ENCODE measurements at regions not wholly inside any gene's neighbourhood (a gene's known extent, or its start where the extent isn't known, plus 50 kb on each side); places are given as distances from the start of the nearest gene placed in this dataset.
A peak's percentile ranks its signal among the peaks of the same experiment; 100 is the strongest.

DNA sequence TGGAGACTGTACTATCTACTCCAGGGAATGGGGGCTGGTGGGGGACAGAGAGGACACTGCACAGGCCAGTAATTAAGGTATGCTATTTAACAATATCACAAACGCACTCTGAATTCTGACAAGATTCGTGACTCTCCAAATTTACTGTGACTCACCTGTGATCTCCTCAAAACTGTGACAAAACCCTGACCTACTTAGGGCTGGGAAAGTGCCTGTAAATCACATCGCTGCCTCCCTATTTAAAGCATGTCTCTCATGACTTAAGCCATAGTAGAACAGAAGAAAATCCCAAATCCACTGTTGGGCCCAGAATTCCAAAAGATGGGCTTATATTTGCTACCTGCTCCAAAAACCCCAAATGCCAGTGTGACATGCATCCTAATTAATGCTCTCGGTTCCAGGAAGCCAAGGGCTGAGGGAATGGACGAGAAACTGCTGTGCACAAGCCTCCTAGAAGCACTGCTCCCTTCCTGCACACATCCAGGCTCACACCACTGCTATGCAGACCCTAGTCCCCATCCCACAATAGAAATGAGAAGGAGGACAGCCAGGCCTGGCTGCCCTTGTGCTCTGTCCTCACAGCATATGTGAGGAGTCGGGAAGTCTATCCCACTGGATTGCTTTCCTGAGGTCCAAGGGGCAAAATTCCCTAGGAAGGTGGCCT lies 187.7 kb upstream of the CHRNA7 start:
- DNase-seq: no peak

DNA sequence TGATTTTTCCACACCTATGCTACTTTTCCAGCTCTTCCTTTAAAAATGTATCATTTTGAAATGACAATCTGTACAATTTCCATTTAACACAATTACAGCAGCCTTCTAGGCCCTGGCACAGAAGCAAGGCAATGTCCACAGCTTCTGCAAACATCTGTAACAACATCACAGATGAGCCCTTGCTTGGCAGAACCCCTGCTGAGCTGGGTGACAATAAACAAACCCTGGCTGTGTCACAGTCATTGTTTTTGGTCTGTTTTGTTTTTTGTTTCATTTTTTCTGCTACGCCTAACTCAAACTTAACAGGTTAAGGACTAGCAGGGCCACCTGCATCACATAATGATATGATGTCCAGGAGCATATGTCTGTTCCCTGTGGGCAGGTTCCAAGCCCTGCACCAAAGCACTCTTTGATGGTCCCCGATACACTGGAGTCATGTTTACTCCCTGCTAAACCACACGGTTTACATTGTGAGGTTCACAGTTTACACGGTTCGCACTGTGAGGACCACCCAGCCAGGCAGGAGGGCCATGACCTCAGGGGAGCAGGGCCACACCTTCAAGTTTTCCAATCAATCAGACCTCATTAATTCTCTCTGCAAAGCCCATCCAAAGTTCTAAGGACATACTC lies 186.8 kb upstream of the CHRNA7 start:
- DNase-seq: no peak

DNA sequence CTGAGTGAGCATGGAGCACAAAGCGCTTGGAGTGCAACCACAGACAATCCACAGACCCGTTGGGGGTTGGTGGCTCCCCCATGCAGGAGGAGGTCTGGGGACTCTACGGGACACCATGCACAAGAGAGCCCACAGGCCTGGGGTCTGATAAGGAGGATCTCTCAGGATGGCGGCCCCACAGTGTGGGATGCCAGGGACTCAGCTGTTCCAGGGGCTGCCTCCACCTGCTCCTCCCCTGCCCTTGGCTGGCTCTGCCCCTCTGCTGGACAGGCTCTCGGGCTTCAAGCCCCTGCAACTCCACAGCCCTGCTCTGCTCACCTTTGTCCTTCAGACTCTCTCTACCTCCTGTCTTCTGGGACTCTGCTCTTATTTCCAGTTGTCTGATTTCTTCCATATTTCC lies 184.5 kb upstream of the CHRNA7 start:
- no peak for DNase-seq

DNA sequence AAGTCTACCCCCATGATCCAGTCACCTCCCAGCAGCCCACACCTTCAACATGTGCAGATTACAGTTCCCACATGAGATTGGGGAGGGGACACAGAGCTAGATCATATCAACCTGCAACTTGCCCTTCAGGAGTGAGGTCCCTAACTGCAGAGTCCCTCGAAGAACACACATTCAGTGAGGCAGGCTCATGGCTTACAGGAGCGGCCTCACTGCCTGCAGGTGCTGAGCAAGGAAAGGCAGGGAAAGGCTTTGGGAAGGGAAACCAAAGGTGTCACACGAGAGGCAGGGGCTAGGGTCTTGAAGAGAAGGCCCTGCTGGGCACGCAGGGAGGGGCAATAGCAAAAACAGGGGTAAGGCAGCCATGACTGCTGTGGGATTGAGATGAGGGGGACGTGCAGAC lies 182.4 kb upstream of the CHRNA7 start:
- DNase-seq: no peak

DNA sequence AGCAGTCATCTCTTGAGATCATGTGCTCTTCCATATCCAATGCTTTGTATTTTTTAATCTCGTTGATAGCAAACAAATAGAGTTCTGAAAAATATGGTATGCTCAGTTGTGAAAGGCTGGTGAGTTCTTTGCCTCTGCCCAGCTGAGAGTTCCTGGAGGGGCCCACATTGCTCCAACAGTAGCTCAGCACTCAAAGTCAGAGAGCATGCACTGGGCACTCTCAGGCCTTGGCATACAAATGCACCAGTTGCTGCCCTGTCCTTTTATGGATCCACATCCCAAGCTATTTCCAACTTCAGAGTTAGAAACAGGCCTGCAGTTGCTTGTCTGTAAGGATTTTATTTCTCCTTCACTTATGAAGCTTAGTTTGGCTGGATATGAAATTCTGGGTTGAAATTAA lies 181.7 kb upstream of the CHRNA7 start:
- no peak for DNase-seq

DNA sequence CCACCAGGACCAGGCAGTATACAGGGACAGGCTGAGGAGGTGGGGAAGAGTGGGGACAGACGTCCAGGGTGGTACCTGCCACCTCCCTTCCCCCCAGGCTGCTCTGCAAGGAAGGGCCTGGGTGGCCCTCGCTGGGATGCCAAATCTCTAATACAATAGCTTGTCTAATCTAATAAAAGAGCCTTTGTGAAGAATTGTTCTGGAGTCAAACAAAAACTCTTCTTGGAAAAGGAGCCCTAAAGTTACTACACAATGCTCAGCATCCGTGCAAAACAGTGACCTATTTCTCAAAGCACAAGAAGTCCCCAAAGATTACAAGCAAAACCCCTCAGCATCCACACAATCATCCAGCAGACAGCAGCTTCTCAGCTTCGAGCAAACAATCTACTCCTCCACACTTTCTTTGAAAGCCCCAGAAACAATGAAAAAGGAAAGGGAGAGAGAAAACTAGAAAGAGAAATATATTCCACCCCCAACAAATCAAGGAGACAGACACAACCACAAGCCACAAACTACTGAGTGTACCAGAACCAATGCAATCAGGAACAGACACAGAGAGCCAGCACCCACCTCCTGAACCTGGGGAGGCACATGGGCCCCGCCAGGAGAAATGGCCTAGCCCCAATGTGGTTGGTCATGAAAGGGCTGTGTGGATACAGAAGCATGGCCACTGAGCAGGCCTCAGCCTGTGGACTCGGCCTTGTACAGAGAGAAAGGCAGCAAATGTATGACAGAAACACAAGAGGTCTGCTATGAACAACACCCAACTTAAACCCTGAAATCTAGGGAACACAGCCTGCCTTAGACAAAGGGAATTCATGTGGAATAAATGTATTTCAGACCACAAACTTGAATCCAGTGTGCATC lies 177.1 kb upstream of the CHRNA7 start:
- DNase-seq: no peak

DNA sequence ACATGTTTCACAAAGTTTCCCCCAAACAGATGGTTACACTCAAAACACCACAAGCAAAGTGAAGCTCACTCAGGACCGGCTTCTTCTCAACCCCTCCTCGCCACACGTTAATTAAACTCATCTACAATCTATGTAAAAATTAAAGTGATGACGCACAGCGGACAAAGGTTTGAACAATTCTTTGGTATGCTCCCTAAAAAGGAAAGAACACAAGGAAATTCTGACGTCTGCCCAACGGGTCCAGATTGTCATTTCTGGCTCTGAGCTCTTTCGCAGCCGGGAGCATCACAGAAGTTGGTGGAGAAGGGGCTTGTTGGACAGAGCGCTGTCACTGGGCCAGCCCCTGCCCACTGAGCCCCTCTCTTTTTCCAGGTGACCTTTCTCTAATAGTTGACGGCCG lies 173.7 kb upstream of the CHRNA7 start:
- no peak for DNase-seq

DNA sequence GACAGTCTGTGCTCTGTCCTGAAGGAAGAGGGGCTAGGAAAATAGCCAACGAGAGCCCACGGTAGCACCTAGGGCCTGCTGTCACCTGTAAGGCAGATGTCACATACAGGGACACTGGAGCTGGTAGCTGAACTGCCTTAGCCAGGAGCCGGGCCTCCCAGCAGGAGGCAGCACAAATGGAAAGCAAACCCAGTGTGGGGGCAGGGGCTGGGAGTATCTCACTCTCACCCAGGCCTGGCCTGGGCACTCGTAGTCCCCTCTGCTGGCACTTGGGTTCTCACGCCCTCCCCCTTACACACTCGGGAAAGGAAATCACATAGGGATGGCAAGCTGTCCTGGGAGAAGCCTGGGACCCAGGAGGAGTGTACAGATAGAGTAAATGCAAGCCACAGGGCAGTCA lies 173.1 kb upstream of the CHRNA7 start:
- no peak for DNase-seq

DNA sequence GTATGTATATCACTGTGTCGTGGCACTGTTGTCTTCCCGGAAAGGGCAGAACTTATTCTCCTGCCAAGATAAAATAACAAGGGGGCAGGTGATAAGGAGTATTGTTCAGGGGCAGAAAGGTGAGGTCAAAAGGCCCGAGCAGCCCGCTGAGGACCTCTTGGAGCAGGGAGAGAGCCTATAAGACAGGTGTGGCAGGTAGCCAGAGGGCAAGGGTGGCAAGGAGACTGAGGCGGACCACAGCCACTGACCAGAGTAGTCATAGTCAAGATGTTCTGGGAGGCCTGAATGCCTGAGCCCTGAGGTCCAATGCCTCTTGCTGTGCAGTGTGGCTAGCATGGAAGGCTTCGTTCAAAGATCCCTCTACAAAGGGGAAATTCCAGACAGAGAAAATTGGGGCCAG lies 172.3 kb upstream of the CHRNA7 start:
- DNase-seq: no peak

DNA sequence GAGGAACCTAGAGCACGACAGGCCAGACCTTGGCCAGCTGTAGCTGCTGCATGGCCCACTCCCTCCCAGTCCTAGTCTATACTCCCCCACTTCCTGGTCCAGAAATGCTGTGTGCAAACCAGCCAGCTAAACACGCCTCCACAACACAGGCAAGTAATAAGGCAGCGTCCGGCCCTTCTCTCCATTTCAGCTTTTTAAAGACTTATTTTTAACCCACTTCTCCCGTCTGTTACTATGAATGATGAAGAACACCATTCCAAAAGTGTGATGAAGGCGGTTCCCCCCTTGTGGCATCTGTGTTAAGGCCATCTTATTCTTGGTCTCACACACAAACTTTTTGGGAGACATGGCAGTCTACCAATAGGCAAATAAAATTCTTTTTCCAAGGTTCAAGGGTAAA lies 164.1 kb upstream of the CHRNA7 start:
- no peak for DNase-seq

DNA sequence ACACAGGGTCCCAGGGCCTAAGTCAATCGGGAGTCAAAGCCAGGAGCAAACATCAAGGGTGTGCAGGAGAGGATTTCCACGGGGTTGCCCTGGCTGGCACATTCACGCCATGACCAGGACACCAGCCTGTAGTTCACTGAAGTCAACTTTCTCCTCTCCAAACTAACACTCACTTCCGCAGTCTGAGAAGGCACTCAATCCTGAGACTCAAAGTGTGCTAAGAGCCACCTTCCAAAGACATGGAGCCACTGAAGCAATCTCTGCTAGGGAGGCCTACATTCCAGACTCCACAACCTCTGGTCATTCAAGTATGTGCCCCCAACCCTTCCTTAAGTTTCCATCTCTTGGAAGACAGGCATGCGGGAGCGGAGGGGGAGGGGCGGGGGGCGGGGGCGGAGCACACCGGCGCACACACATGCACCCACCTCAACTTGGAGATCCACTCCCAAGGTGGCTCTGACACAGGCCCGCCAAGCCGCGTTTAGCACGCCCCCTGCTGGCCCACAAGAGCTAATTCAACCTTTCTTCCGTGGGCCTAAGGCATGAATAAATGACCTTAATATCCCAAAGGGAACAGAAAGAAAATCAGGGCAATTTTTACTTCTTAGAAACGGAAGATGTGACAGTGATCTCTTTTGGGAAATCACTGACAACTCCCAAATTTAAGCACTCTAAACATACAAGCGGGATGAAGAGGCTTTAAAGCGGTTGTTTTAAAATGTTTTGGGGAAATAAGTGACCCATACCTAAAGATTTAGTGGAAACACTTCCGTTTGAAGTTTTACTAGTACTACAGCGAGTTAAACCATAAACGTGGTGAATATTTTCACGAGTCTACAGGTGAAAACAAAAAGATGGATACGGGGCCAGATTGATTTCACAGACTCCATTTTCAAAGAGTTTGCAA lies 162.5 kb upstream of the CHRNA7 start:
- DNase-seq: no peak

DNA sequence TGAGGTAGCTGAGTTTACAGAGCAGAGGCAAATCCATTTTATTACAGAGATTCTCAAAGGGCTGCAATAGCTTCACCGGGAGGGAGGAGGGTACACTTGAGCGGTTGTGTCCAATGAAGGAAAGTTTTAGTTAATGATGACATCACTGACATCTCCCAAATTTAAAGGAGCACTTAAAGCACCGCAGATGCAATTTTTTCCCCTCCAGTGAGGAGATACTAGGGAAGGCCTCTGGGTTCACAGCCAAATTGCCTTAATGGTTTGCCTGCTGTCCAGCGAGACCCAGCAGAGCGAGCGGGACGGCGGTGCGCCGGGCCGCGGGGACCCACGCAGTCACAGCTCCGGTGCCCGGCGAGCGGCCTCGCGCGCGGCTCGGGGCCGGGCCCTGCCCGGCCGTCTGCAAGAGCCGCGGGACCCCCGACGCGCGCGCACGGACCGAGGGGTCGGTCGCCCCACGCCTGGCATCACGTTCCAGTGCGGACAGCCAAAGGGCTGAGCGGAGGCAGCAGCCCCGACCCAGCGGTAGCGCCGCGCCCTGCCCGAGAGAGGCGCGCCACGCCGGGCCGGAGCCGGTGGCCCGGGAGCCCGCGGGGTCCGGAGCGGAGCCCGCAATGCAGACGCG lies 160.5 kb upstream of the CHRNA7 start:
- no peak for DNase-seq

DNA sequence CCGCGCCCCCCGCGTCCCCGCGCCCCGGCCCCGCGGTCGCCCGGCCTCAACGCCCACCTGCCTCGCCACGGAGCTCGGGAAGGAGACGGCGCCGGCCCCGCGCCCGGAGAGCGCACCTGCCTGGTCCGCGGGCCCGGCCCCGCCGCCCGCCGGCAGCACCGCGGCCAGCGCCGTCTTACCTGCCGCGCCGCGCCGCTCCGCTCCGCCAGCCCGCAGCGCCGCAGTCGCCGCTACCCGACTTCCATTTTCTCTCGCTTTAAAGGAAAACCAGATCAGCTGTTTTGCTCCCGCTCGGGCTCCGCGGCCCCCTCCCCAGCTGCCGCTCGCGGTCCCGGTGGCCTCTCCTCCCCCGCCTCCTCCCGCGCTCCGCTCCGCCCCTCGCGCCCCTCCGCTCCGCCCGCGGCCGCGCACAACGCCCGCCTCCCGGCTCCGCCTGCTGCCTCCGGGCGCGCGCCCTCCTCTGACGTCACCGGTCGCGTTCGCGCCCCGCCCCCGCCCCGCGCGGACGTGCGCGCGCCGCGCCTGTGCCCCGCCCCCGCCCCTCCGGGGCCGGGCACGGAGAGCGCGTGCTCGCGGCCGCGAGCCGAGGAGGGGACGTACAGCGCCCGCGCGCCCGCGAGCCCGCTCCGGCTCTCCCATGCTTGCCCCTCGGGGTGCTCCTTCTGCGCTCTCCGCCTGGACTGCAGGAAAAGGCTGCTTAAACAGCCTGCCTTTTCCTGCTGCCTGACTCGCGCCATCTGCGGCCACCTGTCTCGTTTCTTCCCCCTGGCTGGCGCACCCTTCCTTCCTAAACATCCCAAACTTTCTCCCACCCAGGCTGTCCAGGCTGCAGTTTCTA lies 159.8 kb upstream of the CHRNA7 start, which contains the start of gene OTUD7A:
Gene OTUD7A (minus strand): TSS at position 346 of the 838 bp plus-strand sequence.
- DNase-seq: peak; percentile 51

DNA sequence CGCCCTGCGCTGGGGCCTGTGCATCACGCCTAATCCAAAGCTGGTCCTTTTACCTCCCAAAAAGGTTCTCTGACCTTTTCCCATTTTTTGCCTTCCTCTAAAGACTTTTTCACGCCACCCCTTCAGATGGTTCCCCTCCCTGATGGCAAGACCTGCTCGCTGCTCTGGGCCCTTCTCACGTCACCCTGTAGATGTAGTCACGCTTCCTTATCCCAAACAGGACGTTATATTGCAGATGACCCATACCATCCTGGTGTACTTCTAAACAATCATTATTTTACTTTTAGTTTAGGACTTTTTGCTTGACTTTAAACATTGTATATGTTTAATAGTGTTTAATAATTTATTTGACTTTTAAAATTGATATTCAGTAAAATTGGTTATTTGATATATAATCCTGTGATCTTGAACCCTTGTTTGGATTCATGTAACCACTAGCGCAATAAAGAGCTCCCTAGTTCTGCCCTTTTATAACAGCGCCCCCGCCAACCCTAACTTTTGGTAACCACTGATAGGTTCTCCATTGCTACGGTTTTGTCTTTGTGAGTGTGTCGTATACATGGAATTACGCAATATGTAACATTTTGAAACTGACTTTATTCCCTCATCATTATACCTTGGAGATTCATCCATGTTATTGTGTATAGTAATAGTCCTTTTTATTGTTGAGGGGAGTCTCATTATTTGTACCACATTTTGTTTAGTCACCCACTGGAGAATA lies 159.0 kb upstream of the CHRNA7 start:
- DNase-seq: no peak

DNA sequence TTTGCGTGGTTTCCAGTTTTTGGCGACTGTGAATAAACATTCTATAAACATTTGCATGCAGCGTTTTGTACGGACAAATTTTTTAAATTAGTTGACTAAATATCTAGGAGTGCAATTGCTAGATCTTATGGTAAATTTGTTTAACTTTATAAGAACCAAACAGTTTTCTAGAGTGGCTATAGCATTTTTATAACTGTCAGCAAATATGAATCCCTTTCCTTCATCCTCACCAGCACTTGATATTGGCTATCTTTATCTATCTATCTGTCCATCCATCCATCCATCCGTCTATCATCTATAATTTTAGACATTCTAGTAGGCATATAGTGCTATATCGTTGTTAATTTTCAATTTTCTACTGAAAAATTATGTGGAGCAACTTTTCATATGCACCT lies 158.4 kb upstream of the CHRNA7 start:
- no peak for DNase-seq

DNA sequence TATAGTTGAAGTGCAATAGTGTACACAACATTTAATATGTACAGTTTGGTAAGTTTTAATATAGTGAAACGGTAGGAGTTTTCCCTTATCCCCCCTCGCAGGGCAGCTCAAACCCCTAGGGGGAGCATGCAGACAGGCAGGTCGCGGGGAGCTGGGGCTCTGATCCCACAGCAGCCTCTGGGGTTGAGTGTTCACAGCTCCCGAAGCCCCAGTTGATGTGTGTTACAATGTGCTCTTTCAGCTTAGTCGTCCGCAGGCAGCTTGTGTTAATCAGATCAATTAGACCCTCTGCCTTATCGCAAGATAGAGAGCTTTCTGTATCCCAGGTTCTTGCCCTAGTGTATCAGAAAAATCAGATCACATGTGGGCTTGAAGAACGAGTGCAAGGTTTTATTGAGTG lies 143.1 kb upstream of the CHRNA7 start:
- DNase-seq: no peak

DNA sequence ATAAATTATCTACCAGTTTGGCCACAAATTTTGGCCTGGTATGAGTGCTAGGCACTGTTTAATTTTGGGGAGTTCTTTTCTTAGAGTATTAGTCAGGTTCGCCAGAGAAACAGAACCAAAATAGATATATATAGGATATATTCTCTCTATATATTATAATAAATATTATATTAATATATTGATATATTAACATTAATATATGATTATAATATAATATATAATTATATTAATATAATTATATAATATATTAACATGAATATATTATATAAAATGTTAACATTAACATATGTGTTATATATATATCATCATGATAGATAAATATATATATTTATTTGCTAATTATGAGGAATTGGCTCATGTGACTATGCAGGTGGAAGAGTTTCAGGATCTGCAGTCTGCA lies 137.8 kb upstream of the CHRNA7 start:
- no peak for DNase-seq

DNA sequence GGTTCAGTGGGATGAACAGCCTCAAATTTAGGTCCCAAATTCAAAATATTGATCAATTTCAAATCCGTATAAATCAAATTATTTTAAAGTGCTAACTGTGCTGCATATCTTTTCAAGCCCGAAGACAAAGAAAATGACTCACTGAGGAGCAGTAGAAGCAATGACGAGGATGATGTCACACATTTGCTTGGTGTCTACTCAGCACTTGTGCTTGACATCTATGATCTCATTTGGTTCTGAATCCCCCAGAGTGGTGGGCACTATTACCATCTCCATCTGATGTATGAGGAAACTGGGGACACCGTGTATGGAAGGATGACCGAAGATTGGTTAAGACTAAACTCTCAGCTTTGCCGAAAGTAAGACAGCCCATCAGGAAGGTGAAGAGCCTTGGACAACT lies 136.5 kb upstream of the CHRNA7 start:
- no peak for DNase-seq

DNA sequence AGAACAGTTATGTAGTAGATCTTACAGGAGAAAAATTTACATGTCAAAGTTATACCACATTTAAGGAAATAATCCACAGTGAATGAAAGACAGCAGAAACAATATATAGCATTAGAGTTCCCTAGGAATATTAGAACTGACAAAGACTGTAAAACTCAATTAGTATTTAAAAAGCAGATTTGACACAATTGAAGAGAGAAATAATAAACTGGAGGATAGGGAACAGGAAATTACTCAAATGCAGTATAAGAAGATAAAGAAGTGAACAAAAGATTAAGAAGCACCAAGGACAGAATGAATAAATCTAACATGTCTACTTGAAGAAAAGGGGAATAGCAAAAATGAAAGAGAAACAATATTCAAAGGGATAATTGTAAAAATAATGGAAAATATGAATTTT lies 132.6 kb upstream of the CHRNA7 start:
- no peak for DNase-seq

DNA sequence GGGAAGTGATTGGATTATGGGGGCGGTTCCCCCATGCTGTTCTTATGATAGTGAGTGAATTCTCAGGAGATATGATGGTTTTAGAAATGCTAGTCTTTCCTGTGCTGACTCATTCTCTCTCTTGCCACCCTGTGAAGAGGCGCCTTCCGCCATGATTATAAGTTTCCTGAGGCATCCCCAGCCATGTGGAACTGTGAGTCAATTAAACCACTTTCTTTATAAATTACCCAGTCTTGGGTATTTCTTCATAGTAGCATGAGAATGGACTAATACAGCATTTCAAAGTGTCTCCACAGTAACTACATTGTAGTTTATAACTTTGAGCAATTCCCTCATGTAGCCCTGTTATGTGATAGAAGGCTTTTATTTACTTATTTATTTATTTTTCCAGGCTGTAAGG lies 128.8 kb upstream of the CHRNA7 start:
- DNase-seq: no peak

DNA sequence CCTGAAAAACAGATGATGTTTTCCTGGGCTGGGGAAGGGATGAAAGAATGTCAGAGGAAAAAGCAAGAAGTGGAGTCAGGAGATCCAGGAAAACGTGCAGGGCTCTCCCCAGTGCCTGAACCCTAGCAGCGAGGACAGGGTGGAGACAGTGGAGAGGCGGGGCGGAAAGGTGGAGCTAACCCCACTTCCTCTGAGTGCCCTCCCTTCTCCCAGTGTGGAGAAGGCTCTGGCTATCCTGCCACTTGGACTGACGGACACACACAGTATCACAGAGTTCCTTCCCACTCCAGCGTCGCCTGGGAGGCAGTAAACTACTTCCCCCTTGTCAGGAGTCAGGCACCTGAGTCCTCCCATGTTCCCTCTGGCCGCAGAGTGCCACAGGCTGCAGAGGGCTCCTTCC lies 125.3 kb upstream of the CHRNA7 start:
- DNase-seq: no peak

Data from NCI-H2029 (cell line).